CD4-positive, alpha-beta T cell treated with Interleukin-21 for 1 hour (primary cell): ENCODE measurements at regions not wholly inside any gene's neighbourhood (a gene's known extent, or its start where the extent isn't known, plus 50 kb on each side); places are given as distances from the start of the nearest gene placed in this dataset.

Experiments
- DNase-seq: peaks from one replicate; pipeline ENCODE4 v3.0.0-alpha.2; 2020

- no peak for DNase-seq
Measured at GRCh38 chr4:60216752-60217151, 983.4 kb upstream of the ADGRL3 start.

GRCh38 chr4:60221866-60222265, 978.3 kb upstream of the ADGRL3 start:
- no peak for DNase-seq

DNA sequence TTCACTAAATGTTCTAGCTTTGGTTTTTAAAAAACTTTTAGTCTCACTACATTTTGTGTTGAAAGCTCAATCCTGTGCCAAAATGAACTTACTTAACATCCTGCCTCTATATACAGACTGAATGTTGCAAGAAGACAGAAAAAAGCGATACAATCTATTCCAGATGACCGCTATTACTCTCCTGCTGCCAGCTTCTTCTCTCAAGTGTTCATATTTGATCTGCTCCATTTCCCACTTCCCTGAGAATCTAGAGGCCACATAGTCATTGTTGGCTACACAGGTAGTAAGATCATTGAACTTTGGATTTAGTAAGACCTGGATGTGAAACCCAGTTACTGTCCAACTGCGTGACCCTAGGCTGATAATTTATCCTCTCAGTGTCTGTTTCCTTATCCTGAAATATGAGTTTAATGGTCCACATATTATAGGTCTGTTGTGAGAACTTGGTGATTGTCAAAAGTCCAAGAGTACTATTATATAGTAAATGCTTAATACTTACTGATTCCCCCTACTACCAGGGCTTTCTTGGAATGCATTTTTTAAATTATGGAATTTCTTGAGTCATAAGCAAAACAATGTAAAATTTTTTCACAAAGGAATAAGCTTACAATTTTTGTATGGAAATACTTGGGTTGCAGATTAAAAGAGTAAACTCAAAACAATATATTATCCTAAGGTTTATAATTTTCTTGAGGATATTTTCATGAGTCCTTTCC, 976.8 kb upstream of the ADGRL3 start:
- no peak for DNase-seq

GRCh38 chr4:60241866-60242265, 958.3 kb upstream of the ADGRL3 start:
- no peak for DNase-seq

- DNase-seq = no peak
Measured at GRCh38 chr4:60249784-60250183, 950.3 kb upstream of the ADGRL3 start.

DNA sequence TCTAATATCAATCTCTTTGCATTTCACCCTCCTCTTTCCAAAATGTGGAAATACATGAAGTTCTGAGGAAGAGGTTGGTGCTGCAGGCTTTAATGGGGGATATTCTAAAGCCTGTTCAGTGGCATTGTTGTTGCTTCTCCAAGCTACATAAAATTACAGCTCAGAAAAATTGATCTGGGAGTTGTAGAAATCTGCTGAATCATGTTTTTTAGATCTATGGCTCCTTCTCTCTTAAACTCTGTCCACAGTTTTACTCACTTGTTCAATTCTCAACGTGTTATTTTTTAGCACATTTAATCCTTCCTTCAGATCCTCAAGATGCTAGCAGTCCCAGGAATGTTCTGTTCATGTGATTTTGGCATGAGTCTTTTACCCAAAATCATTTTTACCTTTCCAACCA, 949.5 kb upstream of the ADGRL3 start:
- DNase-seq = no peak

GRCh38 chr4:60259781-60260180, 940.3 kb upstream of the ADGRL3 start:
- no peak for DNase-seq

DNA sequence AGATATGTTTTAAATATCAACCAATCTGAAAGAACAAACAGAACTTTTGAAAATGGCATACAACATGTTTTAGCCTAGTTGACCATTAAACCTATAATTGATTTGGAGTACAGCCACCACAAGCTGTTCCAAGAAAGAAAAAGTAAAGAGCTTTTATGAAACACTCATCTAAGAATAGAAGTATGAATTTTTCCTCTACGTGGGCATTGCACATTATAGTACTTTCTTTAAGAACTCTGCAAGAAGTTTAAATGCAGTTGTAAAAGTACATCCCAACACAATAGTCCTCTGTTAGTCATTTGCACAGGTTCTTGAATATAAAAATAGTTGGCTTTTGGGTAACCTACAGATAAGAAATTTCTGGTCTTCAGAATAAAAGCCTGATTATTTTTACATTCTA, 933.6 kb upstream of the ADGRL3 start:
- DNase-seq = no peak

DNA sequence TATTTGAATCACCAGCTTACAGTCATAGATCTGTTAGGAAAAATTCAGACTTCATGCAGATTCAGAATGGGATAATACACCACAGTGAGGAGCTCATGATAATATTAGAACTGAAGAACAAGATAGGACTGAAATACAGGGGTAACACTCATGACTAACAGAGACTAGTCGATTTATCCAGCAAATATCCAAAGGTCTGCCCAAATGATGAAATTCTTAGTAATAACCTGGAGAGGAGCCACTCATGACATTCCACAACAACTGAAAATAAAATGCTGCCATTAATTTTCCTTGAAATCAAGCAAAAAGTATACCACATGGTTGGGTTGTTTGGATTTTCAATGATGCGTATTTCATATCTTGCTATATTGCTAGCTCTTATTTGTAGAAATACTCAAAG, 903.7 kb upstream of the ADGRL3 start:
- DNase-seq = no peak

DNA sequence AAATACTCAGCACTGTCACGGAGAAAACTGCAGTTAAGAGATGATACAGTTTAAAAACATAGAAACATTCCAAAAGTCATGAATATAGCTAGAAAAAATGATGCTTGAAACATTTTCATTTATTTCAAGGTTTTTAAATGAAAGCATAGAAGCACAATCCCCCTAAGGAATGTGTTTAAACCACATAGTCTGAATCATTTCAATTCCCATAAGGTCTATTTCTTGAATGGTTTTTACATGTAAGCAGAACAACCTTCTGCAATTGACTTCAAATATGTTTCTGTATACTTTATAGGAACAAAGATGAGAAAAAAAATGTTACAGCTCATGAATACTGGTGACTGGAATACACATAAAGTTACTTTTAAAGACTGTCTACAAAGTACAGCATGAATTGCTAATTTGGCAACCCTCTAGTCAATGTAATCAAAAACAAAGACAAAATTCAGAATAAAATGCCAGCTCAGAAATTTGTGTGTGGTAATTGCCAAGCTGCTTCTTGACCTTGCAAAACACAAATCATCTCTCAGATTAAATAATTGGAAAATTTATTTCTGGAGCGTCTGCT, 886.4 kb upstream of the ADGRL3 start:
- DNase-seq = no peak

- no peak for DNase-seq
Measured at GRCh38 chr4:60314416-60314815, 885.7 kb upstream of the ADGRL3 start.

GRCh38 chr4:60315586-60315985, 884.5 kb upstream of the ADGRL3 start:
- no peak for DNase-seq

DNA sequence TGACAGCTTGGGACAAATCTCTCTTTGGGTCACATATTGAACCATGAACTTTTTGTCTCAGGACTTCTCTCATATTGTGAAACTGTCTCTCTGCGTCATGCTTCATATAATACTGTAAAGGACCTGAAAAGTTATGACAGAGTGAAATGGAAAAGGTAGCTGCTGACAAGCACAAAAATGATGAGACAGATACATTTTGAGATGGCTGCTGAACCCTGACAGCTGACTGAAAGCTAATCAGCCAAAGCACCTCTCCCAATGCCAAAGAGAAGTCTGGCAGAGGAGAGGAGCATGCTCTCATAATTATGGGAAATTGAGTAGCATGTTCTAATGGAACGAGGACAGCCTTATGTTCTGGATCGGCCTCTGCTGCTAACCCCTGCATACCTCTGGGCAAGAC, 873.4 kb upstream of the ADGRL3 start:
- DNase-seq = no peak

GRCh38 chr4:60327651-60328050, 872.5 kb upstream of the ADGRL3 start:
- DNase-seq = no peak

- no peak for DNase-seq
Measured at GRCh38 chr4:60344908-60345307, 855.2 kb upstream of the ADGRL3 start.

DNA sequence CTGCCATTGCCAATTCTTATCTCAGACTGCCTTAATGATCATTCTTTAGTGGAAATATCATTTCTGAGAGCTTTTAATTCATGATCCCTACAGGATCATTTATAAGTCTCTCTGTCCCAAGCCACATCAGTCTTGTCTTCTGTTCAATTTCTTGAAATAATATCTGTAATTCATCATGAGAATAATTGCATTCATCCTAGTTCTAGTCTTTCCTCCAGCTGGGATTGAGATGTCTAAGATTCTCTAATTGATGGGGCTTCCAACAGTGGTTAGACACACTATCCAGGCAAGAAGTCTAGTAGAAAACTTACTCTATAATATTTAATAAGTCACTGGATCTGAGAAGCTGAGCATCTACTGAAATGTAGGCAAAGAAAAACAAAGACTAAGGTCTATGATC, 854.7 kb upstream of the ADGRL3 start:
- no peak for DNase-seq

- no peak for DNase-seq
Measured at GRCh38 chr4:60359746-60360367, 840.3 kb upstream of the ADGRL3 start.

DNA sequence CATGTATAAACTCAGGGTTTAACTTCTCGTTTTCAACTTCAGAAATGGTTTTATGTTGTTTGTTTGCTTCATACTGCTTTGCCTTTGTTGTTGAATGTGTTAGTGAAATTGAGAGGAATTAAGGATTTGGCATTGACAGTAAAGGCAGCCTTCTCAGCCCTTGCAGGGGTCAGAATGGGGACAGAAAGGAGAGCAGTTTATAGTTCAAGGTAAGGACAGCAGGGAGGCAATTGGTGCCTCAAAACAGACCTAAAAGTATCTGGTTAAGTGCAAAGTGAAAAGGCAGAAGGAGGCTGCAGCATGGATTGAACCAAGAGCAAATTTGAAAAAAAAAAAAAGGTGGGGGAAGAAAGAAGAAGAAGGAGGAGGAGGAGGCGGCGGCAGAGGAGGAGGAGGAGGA, 835.0 kb upstream of the ADGRL3 start:
- no peak for DNase-seq

DNA sequence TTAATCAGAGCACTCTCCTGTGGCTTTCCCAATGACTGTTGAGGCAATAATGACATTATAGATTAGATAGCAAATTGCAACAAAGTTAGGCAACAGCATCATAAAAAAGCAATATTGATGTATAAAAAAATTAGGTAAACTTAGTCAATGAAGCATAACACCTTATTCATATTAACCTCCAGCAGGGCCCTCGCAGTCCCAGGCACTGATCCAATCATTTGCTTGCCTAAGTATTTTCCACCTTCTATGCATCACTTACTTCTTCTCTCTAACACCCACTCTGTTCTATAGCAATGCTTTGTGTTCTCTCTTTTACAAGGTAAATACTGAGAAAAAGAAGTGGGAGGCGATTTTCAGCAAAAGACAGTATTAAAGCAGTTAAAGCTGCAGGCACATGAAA, 833.5 kb upstream of the ADGRL3 start:
- DNase-seq = no peak

- no peak for DNase-seq
Measured at GRCh38 chr4:60368986-60369385, 831.1 kb upstream of the ADGRL3 start.

DNA sequence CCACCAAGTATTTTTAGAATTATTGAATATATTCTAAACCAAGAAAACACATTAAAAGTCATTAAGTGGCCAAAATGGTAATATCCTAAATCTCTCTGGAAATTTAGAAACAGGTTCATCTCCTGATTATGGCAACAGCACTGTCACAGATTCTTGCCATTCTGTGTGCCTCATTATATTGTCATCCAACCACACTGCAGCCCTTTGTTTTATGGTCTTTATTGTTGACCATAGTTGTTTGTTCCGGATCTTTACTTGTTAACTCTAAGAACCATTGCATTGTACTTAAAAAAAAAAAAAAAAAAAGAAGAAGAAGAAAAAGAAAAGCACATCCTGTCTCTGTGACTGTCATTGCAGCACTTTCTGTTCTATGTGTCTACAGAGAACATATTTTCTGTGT, 822.1 kb upstream of the ADGRL3 start:
- no peak for DNase-seq

DNA sequence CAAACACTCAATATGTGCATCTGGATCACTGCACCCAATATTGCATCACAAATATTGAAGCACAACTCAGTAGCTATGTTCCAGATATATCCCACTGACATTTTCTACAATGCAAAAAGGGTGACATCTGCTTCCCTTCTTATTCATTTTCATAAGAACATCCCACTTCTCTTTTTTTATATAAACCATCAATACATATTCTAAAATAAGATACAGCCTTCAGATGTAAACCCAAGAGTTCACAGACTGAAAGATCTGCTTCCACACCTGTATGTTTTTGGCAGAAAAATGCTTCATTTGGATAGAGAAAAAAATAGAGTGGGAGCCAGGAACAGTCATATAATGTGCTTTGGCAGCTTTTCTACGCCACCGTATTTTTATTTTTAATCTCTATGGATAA, 815.6 kb upstream of the ADGRL3 start:
- no peak for DNase-seq

GRCh38 chr4:60389633-60390032, 810.5 kb upstream of the ADGRL3 start:
- no peak for DNase-seq

GRCh38 chr4:60396341-60397049, 803.6 kb upstream of the ADGRL3 start:
- DNase-seq = no peak
